WTC11 (cell line): ENCODE measurements at regions not wholly inside any gene's neighbourhood (a gene's known extent, or its start where the extent isn't known, plus 50 kb on each side); places are given as distances from the start of the nearest gene placed in this dataset.

ENCODE experiments used
- ATAC-seq: fragments of 200-7000 bp; cut with Tn5 transposase; 2 replicates; pipeline ENCODE4 v1.10.0; 2021; ENCODE audit warnings: mild to moderate bottlenecking, moderate library complexity
- CTCF ChIA-PET: fragments of 300-600 bp; sonication (Branson Sonifier 250); formaldehyde crosslinking; loops from one replicate; lab custom pipeline; 2021; ENCODE audit warnings: antibody characterized with exemption; lab: Charles Lee
- POLR2A ChIA-PET: fragments of 350-600 bp; sonication (Branson Sonifier 250); formaldehyde crosslinking; loops from one replicate; lab custom pipeline; 2021; ENCODE audit warnings: antibody characterized with exemption; lab: Charles Lee
- DNase-seq: peaks from one replicate; pipeline ENCODE4 v3.0.0; 2021; ENCODE audit warnings: low spot score
- H3K27ac Mint-ChIP-seq: 2 replicates; pipeline ENCODE4 v1.8.0; 2021; ENCODE audit warnings: mixed read lengths
- H3K27me3 Mint-ChIP-seq: 2 replicates; pipeline ENCODE4 v1.8.0; 2021; ENCODE audit warnings: low read depth, mild to moderate bottlenecking, moderate library complexity, mixed read lengths
- H3K36me3 Mint-ChIP-seq: 2 replicates; pipeline ENCODE4 v1.8.0; 2021; ENCODE audit warnings: mixed read lengths
- H3K4me1 Mint-ChIP-seq: 2 replicates; pipeline ENCODE4 v1.8.0; 2022; ENCODE audit warnings: mixed read lengths
- H3K4me3 Mint-ChIP-seq: 2 replicates; pipeline ENCODE4 v1.8.0; 2021; ENCODE audit warnings: mild to moderate bottlenecking, moderate library complexity, mixed read lengths
- H3K9me3 Mint-ChIP-seq: 2 replicates; pipeline ENCODE4 v1.8.0; 2021; ENCODE audit warnings: mixed read lengths
- CBFB ChIP-seq: sonication (generic); formaldehyde crosslinking; IDR thresholded peaks from 2 replicates; pipeline ENCODE4 v1.8.1; 2022; ENCODE audit warnings: mild to moderate bottlenecking, low read depth, missing genetic modification reagents
- CREM ChIP-seq: sonication (generic); formaldehyde crosslinking; IDR thresholded peaks from 2 replicates; pipeline ENCODE4 v1.8.1; 2022; ENCODE audit warnings: mild to moderate bottlenecking, missing genetic modification reagents, moderate library complexity
- ETV6 ChIP-seq: sonication (generic); formaldehyde crosslinking; IDR thresholded peaks from 2 replicates; pipeline ENCODE4 v1.8.1; 2022; ENCODE audit warnings: mild to moderate bottlenecking, missing genetic modification reagents
- FOXP1 ChIP-seq: sonication (generic); formaldehyde crosslinking; IDR thresholded peaks from 2 replicates; pipeline ENCODE4 v1.8.0; 2022; ENCODE audit warnings: missing genetic modification reagents, mild to moderate bottlenecking, moderate library complexity, borderline replicate concordance
- GRHL2 ChIP-seq: fragments of 250-450 bp; sonication (Bioruptor Pico); IDR thresholded peaks from 2 replicates; pipeline ENCODE4 v1.8.0; 2022; ENCODE audit warnings: mild to moderate bottlenecking, moderate library complexity; ENCODE audit not compliant: insufficient replicate concordance, severe bottlenecking
- HMGA2 ChIP-seq: fragments of 250-450 bp; sonication (Bioruptor Pico); IDR thresholded peaks from 2 replicates; pipeline ENCODE4 v1.4.0; 2021; ENCODE audit warnings: mild to moderate bottlenecking, moderate library complexity
- IRF2 ChIP-seq: sonication (generic); formaldehyde crosslinking; IDR thresholded peaks from 2 replicates; pipeline ENCODE4 v1.8.0; 2022; ENCODE audit warnings: low read depth, missing genetic modification reagents, borderline replicate concordance
- RORB ChIP-seq: fragments of 250-450 bp; sonication (Bioruptor Pico); IDR thresholded peaks from 2 replicates; pipeline ENCODE4 v1.9.0; 2021; ENCODE audit warnings: mild to moderate bottlenecking
- TEAD1 ChIP-seq: sonication (generic); formaldehyde crosslinking; IDR thresholded peaks from 2 replicates; pipeline ENCODE4 v1.8.0; 2022; ENCODE audit warnings: mild to moderate bottlenecking, missing genetic modification reagents
- ZNF232 ChIP-seq: sonication (generic); formaldehyde crosslinking; IDR thresholded peaks from 2 replicates; pipeline ENCODE4 v1.8.0; 2022; ENCODE audit warnings: mild to moderate bottlenecking, missing genetic modification reagents
- ZNF423 ChIP-seq: fragments of 250-450 bp; sonication (Bioruptor Pico); IDR thresholded peaks from 2 replicates; pipeline ENCODE4 v2.1.2; 2022; ENCODE audit warnings: mild to moderate bottlenecking, moderate library complexity
- TF ChIP-seq, protein P1 (sequence below): sonication (generic); formaldehyde crosslinking; IDR thresholded peaks from 2 replicates; pipeline ENCODE4 v1.8.1; 2023; ENCODE audit warnings: mild to moderate bottlenecking, missing genetic modification reagents, moderate library complexity
- TF ChIP-seq, protein P2 (sequence below): sonication (generic); formaldehyde crosslinking; IDR thresholded peaks from 2 replicates; pipeline ENCODE4 v1.8.0; 2023; ENCODE audit warnings: missing genetic modification reagents
- TF ChIP-seq, protein P3 (sequence below): sonication (generic); formaldehyde crosslinking; IDR thresholded peaks from 2 replicates; pipeline ENCODE4 v1.8.1; 2023; ENCODE audit warnings: mild to moderate bottlenecking, moderate library complexity, missing genetic modification reagents
- TF ChIP-seq, protein P4 (sequence below): fragments of 250-450 bp; sonication (Bioruptor Pico); IDR thresholded peaks from 2 replicates; pipeline ENCODE4 v1.8.0; 2021; ENCODE audit warnings: mild to moderate bottlenecking
- TF ChIP-seq, protein P5 (sequence below): sonication (generic); formaldehyde crosslinking; conservative IDR thresholded peaks from 2 replicates; pipeline ENCODE4 v1.8.1; 2023; ENCODE audit warnings: mild to moderate bottlenecking, low read depth, missing genetic modification reagents, moderate library complexity
- TF ChIP-seq, protein P6 (sequence below): sonication (generic); formaldehyde crosslinking; IDR thresholded peaks from 2 replicates; pipeline ENCODE4 v1.8.0; 2023; ENCODE audit warnings: missing genetic modification reagents, mild to moderate bottlenecking, borderline replicate concordance
- TF ChIP-seq, protein P7 (sequence below): sonication (generic); formaldehyde crosslinking; IDR thresholded peaks from 2 replicates; pipeline ENCODE4 v1.8.0; 2022; ENCODE audit warnings: mild to moderate bottlenecking, missing genetic modification reagents
- TF ChIP-seq, protein P8 (sequence below): sonication (generic); formaldehyde crosslinking; IDR thresholded peaks from 2 replicates; pipeline ENCODE4 v1.8.0; 2022; ENCODE audit warnings: mild to moderate bottlenecking, missing genetic modification reagents
- TF ChIP-seq, protein P9 (sequence below): sonication (generic); formaldehyde crosslinking; IDR thresholded peaks from 2 replicates; pipeline ENCODE4 v1.8.1; 2022; ENCODE audit warnings: low read depth, mild to moderate bottlenecking, moderate library complexity, missing genetic modification reagents, borderline replicate concordance

DNA sequence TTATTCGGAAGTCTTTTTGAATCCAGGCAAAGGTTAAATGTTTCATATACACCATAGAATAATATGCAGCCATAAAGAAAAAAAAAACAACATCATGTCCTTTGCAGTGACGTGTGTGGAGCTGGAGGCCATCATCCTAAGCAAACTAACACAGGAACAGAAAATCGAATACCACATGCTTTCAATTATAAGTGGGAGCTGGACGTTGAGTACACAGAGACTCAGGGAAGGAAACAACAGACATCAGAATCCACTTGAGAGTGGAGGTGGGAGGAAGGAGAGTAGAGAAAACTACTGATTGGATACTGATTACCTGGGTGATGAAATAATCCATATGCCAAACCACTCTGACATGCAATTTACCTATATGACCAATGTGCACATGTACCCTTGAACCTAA, 293.4 kb downstream of the KLF6 start:
- H3K27ac Mint-ChIP-seq = no peak overlapping the region
- no peak overlapping the region for H3K4me3 Mint-ChIP-seq
- ATAC-seq = no peak
- H3K27me3 Mint-ChIP-seq = no peaks in the 10 kb centered on the region
- CTCF ChIA-PET = no interaction called here
- TF ChIP-seq, protein P1, sequence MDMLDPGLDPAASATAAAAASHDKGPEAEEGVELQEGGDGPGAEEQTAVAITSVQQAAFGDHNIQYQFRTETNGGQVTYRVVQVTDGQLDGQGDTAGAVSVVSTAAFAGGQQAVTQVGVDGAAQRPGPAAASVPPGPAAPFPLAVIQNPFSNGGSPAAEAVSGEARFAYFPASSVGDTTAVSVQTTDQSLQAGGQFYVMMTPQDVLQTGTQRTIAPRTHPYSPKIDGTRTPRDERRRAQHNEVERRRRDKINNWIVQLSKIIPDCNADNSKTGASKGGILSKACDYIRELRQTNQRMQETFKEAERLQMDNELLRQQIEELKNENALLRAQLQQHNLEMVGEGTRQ = no peak
- TF ChIP-seq, protein P2, sequence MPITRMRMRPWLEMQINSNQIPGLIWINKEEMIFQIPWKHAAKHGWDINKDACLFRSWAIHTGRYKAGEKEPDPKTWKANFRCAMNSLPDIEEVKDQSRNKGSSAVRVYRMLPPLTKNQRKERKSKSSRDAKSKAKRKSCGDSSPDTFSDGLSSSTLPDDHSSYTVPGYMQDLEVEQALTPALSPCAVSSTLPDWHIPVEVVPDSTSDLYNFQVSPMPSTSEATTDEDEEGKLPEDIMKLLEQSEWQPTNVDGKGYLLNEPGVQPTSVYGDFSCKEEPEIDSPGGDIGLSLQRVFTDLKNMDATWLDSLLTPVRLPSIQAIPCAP (CRISPR knock-in tag) = no peak
- TF ChIP-seq, protein P3, sequence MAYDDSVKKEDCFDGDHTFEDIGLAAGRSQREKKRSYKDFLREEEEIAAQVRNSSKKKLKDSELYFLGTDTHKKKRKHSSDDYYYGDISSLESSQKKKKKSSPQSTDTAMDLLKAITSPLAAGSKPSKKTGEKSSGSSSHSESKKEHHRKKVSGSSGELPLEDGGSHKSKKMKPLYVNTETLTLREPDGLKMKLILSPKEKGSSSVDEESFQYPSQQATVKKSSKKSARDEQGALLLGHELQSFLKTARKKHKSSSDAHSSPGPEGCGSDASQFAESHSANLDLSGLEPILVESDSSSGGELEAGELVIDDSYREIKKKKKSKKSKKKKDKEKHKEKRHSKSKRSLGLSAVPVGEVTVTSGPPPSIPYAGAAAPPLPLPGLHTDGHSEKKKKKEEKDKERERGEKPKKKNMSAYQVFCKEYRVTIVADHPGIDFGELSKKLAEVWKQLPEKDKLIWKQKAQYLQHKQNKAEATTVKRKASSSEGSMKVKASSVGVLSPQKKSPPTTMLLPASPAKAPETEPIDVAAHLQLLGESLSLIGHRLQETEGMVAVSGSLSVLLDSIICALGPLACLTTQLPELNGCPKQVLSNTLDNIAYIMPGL (CRISPR knock-in tag) = no peak
- no peak for TF ChIP-seq ETV6 (CRISPR knock-in tag)
- no peak for TF ChIP-seq CREM (CRISPR knock-in tag)
- TF ChIP-seq, protein P4, sequence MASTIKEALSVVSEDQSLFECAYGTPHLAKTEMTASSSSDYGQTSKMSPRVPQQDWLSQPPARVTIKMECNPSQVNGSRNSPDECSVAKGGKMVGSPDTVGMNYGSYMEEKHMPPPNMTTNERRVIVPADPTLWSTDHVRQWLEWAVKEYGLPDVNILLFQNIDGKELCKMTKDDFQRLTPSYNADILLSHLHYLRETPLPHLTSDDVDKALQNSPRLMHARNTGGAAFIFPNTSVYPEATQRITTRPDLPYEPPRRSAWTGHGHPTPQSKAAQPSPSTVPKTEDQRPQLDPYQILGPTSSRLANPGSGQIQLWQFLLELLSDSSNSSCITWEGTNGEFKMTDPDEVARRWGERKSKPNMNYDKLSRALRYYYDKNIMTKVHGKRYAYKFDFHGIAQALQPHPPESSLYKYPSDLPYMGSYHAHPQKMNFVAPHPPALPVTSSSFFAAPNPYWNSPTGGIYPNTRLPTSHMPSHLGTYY (CRISPR knock-in tag) = no peak
- TF ChIP-seq GRHL2 (CRISPR knock-in tag) = no peak
- no peak for TF ChIP-seq FOXP1 (CRISPR knock-in tag)
- TF ChIP-seq, protein P5, sequence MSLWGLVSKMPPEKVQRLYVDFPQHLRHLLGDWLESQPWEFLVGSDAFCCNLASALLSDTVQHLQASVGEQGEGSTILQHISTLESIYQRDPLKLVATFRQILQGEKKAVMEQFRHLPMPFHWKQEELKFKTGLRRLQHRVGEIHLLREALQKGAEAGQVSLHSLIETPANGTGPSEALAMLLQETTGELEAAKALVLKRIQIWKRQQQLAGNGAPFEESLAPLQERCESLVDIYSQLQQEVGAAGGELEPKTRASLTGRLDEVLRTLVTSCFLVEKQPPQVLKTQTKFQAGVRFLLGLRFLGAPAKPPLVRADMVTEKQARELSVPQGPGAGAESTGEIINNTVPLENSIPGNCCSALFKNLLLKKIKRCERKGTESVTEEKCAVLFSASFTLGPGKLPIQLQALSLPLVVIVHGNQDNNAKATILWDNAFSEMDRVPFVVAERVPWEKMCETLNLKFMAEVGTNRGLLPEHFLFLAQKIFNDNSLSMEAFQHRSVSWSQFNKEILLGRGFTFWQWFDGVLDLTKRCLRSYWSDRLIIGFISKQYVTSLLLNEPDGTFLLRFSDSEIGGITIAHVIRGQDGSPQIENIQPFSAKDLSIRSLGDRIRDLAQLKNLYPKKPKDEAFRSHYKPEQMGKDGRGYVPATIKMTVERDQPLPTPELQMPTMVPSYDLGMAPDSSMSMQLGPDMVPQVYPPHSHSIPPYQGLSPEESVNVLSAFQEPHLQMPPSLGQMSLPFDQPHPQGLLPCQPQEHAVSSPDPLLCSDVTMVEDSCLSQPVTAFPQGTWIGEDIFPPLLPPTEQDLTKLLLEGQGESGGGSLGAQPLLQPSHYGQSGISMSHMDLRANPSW (CRISPR knock-in tag) = no peak
- TF ChIP-seq CBFB (CRISPR knock-in tag) = no peak
- TF ChIP-seq, protein P6, sequence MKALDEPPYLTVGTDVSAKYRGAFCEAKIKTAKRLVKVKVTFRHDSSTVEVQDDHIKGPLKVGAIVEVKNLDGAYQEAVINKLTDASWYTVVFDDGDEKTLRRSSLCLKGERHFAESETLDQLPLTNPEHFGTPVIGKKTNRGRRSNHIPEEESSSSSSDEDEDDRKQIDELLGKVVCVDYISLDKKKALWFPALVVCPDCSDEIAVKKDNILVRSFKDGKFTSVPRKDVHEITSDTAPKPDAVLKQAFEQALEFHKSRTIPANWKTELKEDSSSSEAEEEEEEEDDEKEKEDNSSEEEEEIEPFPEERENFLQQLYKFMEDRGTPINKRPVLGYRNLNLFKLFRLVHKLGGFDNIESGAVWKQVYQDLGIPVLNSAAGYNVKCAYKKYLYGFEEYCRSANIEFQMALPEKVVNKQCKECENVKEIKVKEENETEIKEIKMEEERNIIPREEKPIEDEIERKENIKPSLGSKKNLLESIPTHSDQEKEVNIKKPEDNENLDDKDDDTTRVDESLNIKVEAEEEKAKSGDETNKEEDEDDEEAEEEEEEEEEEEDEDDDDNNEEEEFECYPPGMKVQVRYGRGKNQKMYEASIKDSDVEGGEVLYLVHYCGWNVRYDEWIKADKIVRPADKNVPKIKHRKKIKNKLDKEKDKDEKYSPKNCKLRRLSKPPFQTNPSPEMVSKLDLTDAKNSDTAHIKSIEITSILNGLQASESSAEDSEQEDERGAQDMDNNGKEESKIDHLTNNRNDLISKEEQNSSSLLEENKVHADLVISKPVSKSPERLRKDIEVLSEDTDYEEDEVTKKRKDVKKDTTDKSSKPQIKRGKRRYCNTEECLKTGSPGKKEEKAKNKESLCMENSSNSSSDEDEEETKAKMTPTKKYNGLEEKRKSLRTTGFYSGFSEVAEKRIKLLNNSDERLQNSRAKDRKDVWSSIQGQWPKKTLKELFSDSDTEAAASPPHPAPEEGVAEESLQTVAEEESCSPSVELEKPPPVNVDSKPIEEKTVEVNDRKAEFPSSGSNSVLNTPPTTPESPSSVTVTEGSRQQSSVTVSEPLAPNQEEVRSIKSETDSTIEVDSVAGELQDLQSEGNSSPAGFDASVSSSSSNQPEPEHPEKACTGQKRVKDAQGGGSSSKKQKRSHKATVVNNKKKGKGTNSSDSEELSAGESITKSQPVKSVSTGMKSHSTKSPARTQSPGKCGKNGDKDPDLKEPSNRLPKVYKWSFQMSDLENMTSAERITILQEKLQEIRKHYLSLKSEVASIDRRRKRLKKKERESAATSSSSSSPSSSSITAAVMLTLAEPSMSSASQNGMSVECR (CRISPR knock-in tag) = no peak
- TF ChIP-seq, protein P7, sequence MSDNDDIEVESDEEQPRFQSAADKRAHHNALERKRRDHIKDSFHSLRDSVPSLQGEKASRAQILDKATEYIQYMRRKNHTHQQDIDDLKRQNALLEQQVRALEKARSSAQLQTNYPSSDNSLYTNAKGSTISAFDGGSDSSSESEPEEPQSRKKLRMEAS = no peak
- TF ChIP-seq, protein P8, sequence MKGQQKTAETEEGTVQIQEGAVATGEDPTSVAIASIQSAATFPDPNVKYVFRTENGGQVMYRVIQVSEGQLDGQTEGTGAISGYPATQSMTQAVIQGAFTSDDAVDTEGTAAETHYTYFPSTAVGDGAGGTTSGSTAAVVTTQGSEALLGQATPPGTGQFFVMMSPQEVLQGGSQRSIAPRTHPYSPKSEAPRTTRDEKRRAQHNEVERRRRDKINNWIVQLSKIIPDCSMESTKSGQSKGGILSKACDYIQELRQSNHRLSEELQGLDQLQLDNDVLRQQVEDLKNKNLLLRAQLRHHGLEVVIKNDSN (CRISPR knock-in tag) = no peak
- no peak for TF ChIP-seq TEAD1 (CRISPR knock-in tag)
- TF ChIP-seq ZNF423 (CRISPR knock-in tag) = no peak
- TF ChIP-seq HMGA2 (CRISPR knock-in tag) = no peak
- TF ChIP-seq IRF2 (CRISPR knock-in tag) = no peak
- TF ChIP-seq, protein P9, sequence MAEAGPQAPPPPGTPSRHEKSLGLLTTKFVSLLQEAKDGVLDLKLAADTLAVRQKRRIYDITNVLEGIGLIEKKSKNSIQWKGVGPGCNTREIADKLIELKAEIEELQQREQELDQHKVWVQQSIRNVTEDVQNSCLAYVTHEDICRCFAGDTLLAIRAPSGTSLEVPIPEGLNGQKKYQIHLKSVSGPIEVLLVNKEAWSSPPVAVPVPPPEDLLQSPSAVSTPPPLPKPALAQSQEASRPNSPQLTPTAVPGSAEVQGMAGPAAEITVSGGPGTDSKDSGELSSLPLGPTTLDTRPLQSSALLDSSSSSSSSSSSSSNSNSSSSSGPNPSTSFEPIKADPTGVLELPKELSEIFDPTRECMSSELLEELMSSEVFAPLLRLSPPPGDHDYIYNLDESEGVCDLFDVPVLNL (CRISPR knock-in tag) = no peak
- no peak for TF ChIP-seq ZNF232 (CRISPR knock-in tag)
- TF ChIP-seq RORB (CRISPR knock-in tag) = no peak
- TF ChIP-seq, all 79 proteins: peak for 0
- peaks cover 34% of the 10 kb centered on the region for H3K4me1 Mint-ChIP-seq
- no peaks in the 10 kb centered on the region; the same call in 1 of the 2 replicates for H3K36me3 Mint-ChIP-seq
- H3K9me3 Mint-ChIP-seq = peaks cover 25% of the 10 kb centered on the region
- DNase-seq = no peak
- POLR2A ChIA-PET = no interaction called here
